ENCODE measurements at regions not wholly inside any gene's neighbourhood (a gene's known extent, or its start where the extent isn't known, plus 50 kb on each side); places are given as distances from the start of the nearest gene placed in this dataset.
A peak's percentile ranks its signal among the peaks of the same experiment; 100 is the strongest.
"Not testable (repeated sequence)": the region's sequence is repeated elsewhere in the genome, so short reads cannot be mapped to it uniquely, and the experiment has no call there.

DNA sequence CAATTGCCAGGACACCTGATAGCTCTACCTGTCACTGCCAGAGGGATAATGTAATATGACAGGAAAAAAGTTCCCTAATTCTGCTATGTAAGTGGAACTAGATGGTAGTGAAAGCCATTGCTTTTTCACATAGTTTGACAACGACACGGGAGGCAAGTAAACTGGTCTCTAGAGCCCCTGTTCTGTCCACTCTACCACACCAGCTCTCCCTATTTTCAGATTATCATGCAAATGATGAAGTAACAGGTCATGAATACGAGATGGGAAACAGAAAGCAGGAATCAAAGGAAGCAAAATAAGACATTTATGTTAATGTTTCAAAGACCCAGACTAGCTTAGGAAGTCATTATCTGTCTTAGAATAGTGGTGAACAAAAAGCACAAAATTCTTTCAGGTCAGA, 56.2 kb downstream of the TAF11L14 start:
- no peak for DNase-seq (ENCODE audit: low read depth, low spot score)

GRCh38 chr5:17691762-17692161, 57.5 kb downstream of the TAF11L14 start:
- no peak for DNase-seq (ENCODE audit: low read depth, low spot score)

DNA sequence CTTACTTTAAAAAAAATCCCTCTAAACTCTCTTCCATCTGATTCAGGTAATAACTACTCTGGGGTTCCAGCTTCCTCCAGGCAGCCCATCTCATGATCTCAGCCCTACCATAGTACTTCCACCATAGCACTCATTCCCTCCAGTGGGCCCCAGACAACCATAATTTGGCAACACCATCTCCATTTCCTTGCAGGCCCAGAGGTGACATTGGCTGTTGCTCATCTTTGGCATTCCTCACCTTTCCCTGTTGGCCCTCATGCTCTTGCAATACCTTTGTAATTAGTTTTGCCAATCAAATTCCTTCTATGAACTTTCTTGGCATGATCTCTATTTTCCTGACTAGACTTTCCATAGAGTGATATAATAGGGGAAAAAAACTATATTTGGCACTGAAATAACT, 60.1 kb downstream of the TAF11L14 start:
- no peak for DNase-seq (ENCODE audit: low read depth, low spot score)

DNA sequence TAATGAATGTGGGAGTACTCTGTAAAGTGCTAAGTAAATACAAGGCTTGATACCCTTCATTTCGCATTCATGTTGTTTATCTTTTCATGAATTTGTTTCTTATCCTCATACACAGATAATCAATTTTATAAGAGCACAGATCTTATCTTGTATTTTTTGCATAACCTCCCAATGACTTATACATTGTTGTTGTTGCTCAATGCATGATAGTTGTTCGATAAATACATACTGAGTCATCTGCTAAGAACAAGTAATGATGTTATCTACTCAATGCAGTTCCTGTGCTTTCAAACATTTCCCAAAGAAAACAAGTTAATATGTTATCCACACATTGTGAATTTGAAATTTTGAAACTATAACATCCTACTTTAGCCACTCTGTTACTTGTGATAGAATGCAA, 60.7 kb downstream of the TAF11L14 start:
- no peak for DNase-seq (ENCODE audit: low read depth, low spot score)

- DNase-seq (ENCODE audit: low read depth, low spot score): no peak
Observed at GRCh38 chr5:17696627-17697026, 62.4 kb downstream of the TAF11L14 start.

DNA sequence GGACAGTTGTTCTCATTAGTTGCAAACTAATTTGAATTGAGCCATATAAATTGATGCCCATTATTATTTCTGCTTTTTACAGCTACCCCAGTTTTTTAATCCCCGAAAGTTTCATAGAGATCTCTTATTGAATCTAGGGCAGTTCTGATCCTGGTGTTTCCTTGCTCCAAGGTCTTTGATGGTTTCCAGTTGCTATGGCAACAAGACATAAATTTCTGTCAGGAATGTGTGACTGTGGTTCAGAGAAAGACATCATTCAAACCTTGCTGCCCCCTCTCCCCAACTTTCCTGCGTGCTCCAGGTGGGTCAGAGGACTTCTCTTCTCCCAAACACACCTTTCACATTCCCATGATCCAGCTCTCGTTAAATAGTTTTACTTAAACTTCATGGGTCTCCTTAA, 63.4 kb downstream of the TAF11L14 start:
- no peak for DNase-seq (ENCODE audit: low read depth, low spot score)

DNA sequence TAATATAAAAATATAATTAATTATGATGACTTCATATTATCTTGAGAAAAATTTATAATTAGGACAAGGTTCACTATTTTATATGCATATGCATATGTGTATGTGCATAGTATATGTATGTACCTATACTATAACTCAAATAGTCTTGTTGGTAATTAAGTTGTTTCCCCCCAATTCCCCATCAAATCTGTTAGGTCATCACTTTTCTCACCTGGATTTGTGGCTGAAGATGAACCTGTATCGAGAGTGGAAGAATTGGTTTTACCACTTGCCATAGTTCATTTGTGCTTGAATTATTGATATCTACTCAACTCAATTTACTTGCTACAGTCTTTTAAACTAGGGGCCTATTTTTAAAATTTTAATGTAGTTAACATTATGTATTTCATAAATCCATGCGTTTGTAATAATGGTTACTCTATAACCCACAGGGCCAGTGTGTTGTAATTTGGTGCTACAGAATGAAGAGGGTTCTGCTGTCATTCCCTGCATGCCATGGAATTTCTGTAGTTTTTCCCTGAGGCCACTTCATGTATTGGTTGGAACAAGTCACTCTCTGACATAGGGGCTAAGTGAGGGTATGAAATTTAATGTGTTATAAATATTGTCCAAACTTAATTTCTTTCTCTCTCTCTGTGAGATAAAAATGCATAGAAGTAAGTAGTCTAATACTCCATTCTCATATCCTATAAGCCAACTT, 74.9 kb downstream of the TAF11L14 start:
- no peak for DNase-seq (ENCODE audit: low read depth, low spot score)

DNA sequence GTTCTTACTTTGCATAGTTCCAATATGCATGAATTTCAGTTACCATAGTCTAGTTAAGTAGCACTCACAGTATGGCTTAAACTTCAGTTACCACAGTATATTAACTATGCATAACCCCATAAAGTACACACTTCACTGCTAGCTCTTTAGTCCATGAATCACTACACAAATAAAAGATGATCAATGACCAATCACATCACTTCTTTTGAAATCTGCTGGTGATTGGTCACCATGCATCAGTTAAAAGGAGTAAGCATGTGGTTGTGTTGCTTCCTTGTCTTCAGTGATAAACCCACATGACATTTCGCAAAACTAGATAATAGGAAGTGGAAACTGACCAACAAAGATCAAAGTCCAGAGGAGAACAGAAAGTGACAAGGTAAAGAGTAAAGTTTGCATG, 79.0 kb downstream of the TAF11L14 start:
- no peak for DNase-seq (ENCODE audit: low read depth, low spot score)

- DNase-seq (ENCODE audit: low read depth, low spot score): no peak
Observed at GRCh38 chr5:17714186-17714585, 79.9 kb downstream of the TAF11L14 start.

DNA sequence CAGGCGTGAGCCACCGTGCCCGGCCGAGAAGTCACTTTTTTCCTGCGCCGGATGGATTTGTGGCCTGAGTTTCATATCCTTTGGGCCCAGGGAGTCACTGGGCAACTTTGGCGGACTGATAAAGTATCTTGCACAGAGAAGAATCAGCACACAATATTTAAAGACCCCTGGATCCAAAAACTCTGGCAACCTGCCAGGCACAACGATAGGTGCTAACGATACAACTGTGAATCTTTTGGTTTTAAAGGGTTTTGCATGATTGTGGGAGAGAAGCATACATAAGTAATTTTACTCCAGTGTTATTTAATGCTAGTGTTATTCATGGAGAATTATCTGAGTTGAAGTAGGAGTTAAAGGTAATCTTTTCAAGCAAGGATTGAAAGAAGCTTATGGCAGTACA, 85.3 kb downstream of the TAF11L14 start:
- no peak for DNase-seq (ENCODE audit: low read depth, low spot score)

DNA sequence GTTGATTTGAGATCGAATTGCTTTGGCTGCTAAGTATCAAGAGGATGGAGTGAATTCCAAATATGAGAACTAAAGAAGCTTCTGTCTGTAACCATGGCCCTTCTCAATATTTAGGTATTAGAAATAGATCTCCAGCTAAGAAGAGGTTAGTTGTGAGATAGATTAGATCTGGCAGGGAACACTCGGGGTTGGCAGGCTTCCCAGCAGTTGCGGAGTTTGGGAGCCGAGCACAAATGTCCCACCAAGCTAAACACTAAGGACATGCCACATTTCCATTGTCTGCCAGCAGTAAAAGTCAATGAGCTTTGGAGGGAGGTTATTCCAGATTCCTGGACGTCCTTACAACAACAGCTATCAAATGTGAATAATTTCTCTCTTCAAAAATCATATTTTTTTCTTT, 85.8 kb downstream of the TAF11L14 start:
- DNase-seq (ENCODE audit: low read depth, low spot score): no peak

DNA sequence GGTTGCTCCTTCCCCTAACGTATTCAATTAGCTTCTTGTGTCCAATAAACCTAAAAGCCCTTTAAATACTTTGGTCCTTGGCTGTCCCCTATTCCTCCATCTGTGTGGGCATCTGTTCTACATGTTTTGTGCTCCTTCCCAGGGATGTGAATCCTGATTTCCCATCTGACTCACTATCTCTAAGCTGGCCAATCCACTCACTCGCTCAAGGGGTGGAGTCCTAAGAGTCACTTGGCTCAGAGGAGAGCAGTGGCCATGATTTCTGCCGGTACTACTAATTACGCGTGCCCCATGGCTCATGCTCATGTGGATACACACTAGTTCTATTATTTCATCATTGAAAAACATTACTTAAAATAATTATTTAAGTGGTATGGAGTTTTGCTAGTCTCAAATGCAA, 89.6 kb downstream of the TAF11L14 start:
- DNase-seq (ENCODE audit: low read depth, low spot score): no peak

DNA sequence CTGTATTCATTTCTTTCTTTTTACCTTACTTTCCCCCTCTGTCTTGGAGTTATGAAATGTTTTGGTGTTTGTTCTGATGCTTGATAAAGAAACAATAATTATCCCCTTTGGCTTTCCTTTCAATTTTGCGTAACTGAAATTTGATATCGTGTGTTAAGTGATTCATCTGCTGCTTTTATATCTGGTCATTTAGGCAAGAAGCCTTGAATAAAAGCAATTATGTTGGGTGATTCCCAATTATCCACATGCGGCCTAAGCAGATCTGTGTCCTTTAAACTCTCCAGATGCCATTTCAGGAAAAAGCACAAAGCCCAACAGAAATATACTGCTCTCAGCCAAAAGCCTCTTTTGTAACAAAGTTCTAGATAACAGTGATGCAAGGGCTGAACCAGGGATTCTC, 92.8 kb downstream of the TAF11L14 start:
- no peak for DNase-seq (ENCODE audit: low read depth, low spot score)

DNA sequence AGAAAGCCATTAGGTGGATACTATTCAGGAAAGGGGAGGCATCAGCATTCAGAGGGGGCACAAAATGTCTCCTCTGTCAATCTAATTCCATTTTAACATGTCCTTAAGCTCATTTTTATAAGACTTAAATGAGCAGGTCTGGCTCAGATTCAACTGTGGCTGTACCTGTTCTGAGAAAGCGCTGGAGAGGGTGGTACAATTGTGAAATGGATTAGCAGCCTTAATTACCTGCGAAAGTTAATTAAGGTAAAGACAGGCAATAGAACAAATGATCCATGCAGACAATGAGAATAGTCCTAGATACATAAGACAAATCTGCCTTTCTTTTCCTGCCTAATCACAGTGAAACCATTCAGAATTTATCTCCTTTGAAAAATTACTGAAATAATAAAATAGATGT, 96.2 kb downstream of the TAF11L14 start:
- no peak for DNase-seq (ENCODE audit: low read depth, low spot score)

GRCh38 chr5:17732351-17732923, 98.2 kb downstream of the TAF11L14 start:
- no peak for DNase-seq (ENCODE audit: low read depth, low spot score)

DNA sequence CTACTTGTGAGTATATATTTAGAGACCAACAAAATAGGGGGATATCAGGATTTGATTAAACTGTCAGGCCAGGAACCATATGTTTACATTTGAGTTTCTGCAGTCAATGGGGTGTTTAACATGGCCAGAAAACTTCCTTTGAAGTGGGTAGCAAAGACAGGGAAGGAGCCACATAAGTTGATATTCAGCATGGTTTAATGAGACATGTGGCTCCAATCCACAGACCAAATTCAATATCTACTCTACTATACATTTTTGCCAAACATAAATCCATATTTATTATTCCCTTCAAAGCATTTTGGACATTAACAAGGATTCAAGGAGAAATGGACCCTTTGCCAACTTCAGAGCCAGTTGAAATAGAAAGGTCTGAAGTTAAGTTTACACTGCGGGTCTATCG, 99.8 kb downstream of the TAF11L14 start:
- no peak for DNase-seq (ENCODE audit: low read depth, low spot score)

DNA sequence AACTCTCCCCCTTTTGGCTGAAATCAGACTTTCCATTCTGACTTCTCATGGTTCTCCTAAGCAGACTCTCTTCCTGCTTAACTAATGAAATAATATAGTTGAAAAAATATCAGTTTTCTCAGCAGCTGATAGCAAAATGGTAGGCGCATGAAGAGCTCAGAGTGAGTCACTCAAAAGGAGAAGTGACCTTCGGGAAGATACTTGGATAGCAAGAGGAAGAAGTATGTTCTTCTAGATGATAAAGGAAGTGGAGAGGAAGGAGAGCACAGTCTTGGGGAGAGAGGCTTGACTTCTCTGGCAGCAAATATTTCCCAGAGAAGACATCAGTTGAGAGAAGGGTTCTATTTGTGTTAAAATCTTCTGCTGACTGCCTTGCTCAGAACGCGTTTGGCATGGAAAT, 101.5 kb downstream of the TAF11L14 start:
- DNase-seq (ENCODE audit: low read depth, low spot score): no peak

GRCh38 chr5:17737092-17737491, 102.8 kb downstream of the TAF11L14 start:
- DNase-seq (ENCODE audit: low read depth, low spot score): no peak

DNA sequence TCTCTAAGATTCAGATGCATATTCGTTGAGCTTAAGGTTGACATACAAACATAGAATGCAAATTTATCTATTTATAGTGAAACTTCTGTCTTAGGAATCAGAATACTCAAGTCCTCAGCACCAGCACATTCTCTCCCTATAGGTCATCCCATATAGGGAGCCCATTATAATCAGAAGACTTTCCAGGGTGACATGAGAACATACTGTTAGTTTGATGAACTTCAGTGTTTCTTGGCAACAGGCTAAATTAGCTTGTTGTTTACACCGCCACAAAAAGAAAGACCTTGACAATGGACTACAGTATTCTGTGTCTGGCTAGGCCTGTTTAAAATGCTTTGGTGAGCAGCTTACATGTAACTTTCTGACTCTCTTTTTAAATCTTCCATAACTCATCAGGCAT, 104.2 kb downstream of the TAF11L14 start:
- DNase-seq (ENCODE audit: low read depth, low spot score): no peak

DNA sequence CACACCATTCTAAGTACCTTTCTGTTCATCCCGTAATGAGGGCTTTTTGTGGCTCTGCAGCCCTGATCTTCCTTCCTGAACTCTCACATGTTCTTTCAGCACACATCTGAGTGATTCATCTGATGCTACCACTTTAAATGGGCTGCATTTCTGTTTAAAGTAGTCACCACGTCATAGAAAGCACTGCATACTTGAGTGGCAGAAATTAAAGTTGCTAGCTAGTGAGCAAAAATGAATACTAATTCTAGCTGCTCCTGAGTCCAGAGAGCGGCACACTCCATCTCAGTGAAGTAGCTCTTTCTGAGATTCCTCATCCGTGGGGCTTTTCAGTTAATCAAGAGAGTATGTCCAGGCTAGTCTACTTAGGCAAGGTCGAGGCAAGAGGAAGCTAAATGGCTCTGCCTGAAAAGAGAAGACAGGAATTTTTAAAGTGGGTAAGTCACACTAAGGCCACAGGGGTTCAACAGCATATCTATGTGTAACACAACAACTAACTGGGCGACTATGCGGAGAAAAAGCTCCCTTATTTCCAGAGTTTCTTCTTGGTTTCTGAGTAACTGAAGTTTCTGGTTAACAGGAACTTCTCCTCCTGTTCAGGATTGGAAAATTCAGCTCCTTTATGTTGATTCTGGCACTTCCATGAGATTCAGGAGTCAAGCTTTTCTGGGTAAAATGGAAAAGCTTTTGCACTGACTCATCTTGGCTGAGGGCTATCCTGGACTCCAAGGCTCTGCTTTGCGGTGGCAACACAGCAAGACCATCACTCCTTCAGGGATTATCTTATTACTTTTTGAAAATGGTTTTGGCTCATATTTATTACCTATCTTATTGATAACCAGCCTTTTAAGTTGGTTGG, 109.5 kb downstream of the TAF11L14 start:
- DNase-seq (ENCODE audit: low read depth, low spot score): peak; percentile 76

DNA sequence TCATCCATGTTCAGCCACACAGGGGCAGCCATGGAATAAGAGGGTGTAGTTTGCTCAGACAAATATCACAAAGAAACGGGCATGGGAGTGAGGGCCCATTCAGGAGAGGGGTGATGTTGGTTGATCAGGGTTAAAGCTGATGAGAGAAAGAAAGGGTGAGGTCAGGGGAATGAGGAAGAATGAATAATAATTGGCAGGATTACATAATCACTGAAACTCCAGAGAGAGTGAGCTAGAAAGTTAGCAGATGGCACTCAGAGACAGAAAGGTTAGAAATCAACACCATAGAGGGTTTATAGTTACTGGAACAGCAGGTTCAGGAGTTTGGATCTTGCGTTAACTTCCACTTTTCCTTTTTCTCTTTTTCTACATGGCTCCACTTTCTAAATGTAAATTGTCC, 113.9 kb downstream of the TAF11L14 start:
- no peak for DNase-seq (ENCODE audit: low read depth, low spot score)

DNA sequence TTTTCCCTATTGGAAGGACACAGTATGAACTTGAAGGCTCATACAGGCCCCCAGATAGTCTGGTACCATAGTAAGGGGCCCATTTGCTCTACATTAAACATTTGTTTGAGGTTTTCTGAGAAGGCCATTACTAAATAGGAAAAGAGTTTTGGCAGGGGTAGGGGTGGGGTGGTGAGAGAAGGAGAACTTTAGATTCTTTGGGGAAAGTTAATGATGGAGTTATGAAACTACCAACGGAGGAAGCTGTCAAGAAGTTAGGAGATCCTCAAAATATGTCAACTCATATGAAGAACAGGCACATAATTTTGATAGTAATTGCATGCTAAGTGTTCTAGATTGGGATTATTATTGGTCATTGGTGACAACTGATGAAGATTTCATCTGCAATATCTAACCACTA, 114.7 kb downstream of the TAF11L14 start:
- DNase-seq (ENCODE audit: low read depth, low spot score): no peak

GRCh38 chr5:17755406-17755805, 121.1 kb downstream of the TAF11L14 start:
- not testable (repeated sequence) for DNase-seq (ENCODE audit: low read depth, low spot score)

Data from smooth muscle cell of the brain vasculature (primary cell).